Progenitor cell of endocrine pancreas (in vitro differentiated cells): ENCODE measurements at regions not wholly inside any gene's neighbourhood (a gene's known extent, or its start where the extent isn't known, plus 50 kb on each side); places are given as distances from the start of the nearest gene placed in this dataset.

Source experiments
- DNase-seq: peaks from one replicate; pipeline ENCODE4 v3.0.0; 2021; ENCODE audit warnings: low spot score; ENCODE audit not compliant: unreplicated experiment
- H3K27ac Mint-ChIP-seq: 2 replicates; pipeline ENCODE4 v1.8.0; 2021; ENCODE audit warnings: mild to moderate bottlenecking, moderate library complexity, mixed read lengths
- H3K27me3 Mint-ChIP-seq: 2 replicates; pipeline ENCODE4 v1.8.0; 2021; ENCODE audit warnings: mixed read lengths
- H3K36me3 Mint-ChIP-seq: 2 replicates; pipeline ENCODE4 v1.8.0; 2022; ENCODE audit warnings: mixed read lengths; ENCODE audit not compliant: insufficient read depth
- H3K4me1 Mint-ChIP-seq: 2 replicates; pipeline ENCODE4 v1.8.0; 2021; ENCODE audit warnings: low read depth, mixed read lengths
- H3K4me3 Mint-ChIP-seq: 2 replicates; pipeline ENCODE4 v1.8.0; 2021; ENCODE audit warnings: low read depth, mild to moderate bottlenecking, moderate library complexity, mixed read lengths
- H3K9me3 Mint-ChIP-seq: 2 replicates; pipeline ENCODE4 v1.8.0; 2021; ENCODE audit warnings: low read depth, mixed read lengths
- TF ChIP-seq, protein P1 (sequence below): fragments of 200-600 bp; sonication (generic); IDR thresholded peaks from one replicate; pipeline ENCODE4 v1.5.0; 2021; ENCODE audit warnings: antibody characterized with exemption, mild to moderate bottlenecking; ENCODE audit not compliant: unreplicated experiment

DNA sequence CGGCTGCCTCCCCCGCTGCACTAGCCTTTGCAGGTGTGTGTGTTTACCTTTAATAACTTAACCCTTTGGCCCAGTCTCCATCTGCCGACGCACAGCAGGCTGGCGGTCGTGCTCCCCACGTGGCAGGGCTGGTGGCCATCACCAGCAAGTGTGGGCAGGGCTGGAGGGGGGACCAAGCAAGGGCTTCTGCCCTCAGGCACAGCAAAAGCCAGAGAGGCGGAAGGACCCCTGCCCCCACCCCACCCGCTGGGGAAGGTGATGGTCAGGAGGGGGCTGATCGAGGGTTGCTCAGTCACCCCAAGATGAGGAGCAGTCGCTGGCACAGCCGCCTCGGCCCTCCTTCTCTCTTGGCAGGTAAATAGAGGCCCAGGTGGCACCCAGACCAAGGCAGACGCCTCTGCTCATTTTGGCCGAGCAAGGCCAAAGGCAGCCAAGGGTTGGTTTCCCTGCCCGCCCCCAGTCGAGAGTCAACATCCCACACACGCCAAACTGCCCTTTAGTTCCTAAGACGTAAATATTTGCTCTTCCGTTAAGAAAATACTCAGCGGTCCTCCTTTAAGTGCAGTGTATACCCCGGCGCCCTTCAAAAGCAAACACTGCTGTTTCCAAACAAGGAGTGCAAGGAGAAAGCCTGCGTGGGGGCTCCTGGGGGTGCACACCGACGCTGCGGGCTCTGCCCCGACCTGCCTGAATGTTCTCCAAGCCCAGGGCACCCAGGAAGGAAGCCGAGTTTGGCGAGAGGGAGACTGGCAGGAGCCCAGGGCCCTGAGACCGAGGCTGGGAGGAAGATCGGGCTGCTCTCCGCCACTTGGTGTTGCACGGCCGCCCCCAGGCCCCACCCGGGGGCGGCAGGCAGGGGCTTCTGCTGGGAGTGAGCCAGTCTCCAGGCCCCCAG, 82.7 kb downstream of the SIK1 start:
- Mint-ChIP-seq H3K4me1 (peaks cover 32% of the 10 kb centered on the region), H3K27me3 (peaks cover 42% of the 10 kb centered on the region), H3K36me3 (no peaks in the 10 kb centered on the region), H3K27ac (peak overlapping the region; percentile 94), H3K9me3 (no peaks in the 10 kb centered on the region), H3K4me3 (peak overlapping the region; percentile 50)
- DNase-seq = no peak
- TF ChIP-seq, protein P1, sequence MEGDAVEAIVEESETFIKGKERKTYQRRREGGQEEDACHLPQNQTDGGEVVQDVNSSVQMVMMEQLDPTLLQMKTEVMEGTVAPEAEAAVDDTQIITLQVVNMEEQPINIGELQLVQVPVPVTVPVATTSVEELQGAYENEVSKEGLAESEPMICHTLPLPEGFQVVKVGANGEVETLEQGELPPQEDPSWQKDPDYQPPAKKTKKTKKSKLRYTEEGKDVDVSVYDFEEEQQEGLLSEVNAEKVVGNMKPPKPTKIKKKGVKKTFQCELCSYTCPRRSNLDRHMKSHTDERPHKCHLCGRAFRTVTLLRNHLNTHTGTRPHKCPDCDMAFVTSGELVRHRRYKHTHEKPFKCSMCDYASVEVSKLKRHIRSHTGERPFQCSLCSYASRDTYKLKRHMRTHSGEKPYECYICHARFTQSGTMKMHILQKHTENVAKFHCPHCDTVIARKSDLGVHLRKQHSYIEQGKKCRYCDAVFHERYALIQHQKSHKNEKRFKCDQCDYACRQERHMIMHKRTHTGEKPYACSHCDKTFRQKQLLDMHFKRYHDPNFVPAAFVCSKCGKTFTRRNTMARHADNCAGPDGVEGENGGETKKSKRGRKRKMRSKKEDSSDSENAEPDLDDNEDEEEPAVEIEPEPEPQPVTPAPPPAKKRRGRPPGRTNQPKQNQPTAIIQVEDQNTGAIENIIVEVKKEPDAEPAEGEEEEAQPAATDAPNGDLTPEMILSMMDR = no peak

DNA sequence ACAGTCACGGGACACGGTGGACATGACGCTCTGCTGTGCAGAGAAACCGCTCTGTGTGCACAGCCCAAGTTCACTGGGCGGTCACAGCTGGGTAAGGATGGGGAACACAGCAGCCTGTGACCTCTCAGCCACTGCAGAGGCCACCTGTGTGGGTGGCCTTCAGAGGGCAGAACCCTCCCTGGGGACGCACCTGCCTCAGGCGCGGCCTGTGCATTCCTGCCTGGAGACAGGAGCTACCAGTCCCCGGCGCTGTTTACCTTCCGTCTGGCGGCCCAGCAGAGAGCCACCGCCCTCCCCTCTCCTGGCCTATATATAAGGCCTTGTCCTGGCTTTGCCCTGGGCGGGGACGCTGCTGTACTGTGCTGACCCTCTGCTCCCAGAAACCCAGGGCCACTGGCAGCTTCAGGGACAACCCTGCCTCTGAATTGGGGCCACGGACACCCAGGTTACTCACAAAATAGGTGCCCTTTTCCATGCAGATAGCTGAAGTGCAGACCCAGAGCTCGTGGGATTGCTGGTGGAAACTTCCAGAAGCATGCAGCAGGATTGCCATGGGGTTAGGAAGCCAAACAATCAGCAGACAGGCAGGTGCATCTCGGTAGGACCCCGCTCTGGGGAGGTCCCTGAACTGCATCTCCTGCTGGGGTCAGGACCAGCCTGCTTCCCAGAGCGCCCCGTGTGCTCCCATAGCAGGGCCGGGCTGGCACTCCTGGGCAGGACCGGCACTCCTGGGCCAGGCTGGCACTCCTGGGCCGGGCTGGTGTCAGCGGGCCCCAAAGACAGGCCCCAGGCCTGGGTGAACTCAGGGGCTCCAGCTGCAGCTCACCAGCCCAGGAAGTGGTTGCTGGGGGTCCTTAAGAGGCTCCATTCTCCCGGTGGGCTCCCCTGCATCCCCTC, 83.6 kb downstream of the SIK1 start:
- peak overlapping the region; percentile 99 for H3K27ac Mint-ChIP-seq
- H3K4me1 Mint-ChIP-seq = peaks cover 32% of the 10 kb centered on the region
- no peaks in the 10 kb centered on the region for H3K36me3 Mint-ChIP-seq
- H3K27me3 Mint-ChIP-seq = peaks cover 41% of the 10 kb centered on the region
- TF ChIP-seq, protein P1 = no peak
- DNase-seq = peak; percentile 71
- peak overlapping the region; percentile 49 for H3K4me3 Mint-ChIP-seq
- H3K9me3 Mint-ChIP-seq = no peaks in the 10 kb centered on the region

GRCh38 chr21:43342301-43342881, 84.5 kb downstream of the SIK1 start:
- TF ChIP-seq, protein P1 = no peak
- Mint-ChIP-seq H3K9me3 (no peaks in the 10 kb centered on the region), H3K27ac (peak overlapping the region; percentile 99), H3K27me3 (peaks cover 38% of the 10 kb centered on the region), H3K36me3 (no peaks in the 10 kb centered on the region), H3K4me1 (peaks cover 32% of the 10 kb centered on the region), H3K4me3 (no peak overlapping the region)
- no peak for DNase-seq

DNA sequence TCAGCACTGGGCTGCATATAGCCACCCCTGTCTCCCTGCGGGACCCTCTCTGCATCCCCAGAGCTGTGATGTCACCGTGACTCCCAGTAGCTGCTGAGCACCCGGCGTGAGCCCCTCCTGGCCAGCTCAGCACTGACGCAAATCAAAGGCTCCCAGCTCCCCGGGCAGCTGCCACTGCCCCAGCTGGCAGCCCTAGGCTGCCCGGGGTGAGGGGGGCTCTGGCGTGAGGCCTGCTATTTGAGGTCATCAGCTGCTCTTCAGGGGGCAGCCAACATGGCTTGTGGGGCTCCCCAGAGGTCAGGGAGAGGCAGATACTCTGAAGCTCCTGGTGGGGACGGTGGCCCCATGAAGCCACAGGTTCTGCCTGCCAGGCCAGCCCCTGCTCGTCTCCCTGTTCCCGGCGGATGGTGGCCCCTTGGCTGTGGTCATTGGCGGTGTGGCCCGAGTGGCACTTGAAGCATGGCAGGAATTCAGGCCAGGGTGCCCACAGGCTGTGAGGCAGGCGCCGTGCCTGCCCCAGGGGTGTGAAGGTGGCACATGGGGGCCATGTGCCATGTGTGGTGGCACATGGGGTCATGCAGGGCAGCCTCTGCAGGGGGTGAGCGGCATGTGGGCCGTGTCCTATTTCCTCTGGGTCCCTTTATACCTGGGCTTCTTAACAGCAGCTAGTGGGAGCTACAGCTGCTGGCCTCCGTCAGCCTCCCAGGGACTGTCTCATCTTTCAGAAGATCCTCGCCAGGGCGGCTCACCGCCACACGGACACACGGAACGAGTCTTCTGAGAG, 85.4 kb downstream of the SIK1 start:
- H3K4me3 Mint-ChIP-seq = no peak overlapping the region
- peaks cover 32% of the 10 kb centered on the region for H3K4me1 Mint-ChIP-seq
- peaks cover 34% of the 10 kb centered on the region for H3K27me3 Mint-ChIP-seq
- no peak overlapping the region for H3K27ac Mint-ChIP-seq
- TF ChIP-seq, protein P1 = no peak
- no peaks in the 10 kb centered on the region for H3K36me3 Mint-ChIP-seq
- no peaks in the 10 kb centered on the region for H3K9me3 Mint-ChIP-seq
- no peak for DNase-seq
